Stomach (tissue), 4 donors: ENCODE measurements at regions not wholly inside any gene's neighbourhood (a gene's known extent, or its start where the extent isn't known, plus 50 kb on each side); places are given as distances from the start of the nearest gene placed in this dataset.

Experiments used
- POLR2A ChIP-seq, 4 donors: fragments of 450-650 bp; IDR thresholded peaks; one replicate each; pipeline ENCODE4 v1.6.1; 2016; ENCODE audit warnings: antibody characterized with exemption in 4 of 4, control low read depth in 2 of 4, mild to moderate bottlenecking in 1 of 4, moderate library complexity in 1 of 4
- TF ChIP-seq, protein P1 (sequence below), 7 experiments: fragments of 450-650 bp in 4 of 7; fragments of 200-600 bp in 3 of 7; sonication (generic) in 3 of 7; IDR thresholded peaks; one replicate each; pipeline ENCODE4 v1.5.1; 2016 to 2019; ENCODE audit warnings: antibody characterized with exemption in 7 of 7, control low read depth in 2 of 7, mild to moderate bottlenecking in 1 of 7

DNA sequence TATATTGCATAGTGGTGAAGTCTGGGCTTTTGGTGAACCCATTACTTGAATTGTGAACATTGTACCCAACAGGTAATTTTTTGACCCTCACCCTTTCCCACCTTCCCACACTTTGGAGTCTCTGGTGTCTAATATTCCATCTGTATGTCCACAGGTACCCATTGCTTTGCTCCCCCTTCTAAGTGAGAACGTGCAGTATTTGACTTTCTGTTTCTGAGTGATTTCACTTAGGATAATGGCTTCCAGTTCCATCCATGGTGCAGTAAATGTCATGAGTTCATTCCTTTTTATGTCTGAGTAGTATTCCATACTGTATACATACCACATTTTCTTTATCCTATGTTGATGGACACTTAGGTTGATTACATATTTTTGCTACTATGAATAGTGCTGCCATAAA, 91.5 kb upstream of the KIF5B start:
- TF ChIP-seq, protein P1, sequence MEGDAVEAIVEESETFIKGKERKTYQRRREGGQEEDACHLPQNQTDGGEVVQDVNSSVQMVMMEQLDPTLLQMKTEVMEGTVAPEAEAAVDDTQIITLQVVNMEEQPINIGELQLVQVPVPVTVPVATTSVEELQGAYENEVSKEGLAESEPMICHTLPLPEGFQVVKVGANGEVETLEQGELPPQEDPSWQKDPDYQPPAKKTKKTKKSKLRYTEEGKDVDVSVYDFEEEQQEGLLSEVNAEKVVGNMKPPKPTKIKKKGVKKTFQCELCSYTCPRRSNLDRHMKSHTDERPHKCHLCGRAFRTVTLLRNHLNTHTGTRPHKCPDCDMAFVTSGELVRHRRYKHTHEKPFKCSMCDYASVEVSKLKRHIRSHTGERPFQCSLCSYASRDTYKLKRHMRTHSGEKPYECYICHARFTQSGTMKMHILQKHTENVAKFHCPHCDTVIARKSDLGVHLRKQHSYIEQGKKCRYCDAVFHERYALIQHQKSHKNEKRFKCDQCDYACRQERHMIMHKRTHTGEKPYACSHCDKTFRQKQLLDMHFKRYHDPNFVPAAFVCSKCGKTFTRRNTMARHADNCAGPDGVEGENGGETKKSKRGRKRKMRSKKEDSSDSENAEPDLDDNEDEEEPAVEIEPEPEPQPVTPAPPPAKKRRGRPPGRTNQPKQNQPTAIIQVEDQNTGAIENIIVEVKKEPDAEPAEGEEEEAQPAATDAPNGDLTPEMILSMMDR (IDR thresholded peaks at IDR 0.05): no peak
- no peak for TF ChIP-seq POLR2A (IDR thresholded peaks at IDR 0.05)
